Uterus (tissue), 3 donors: ENCODE measurements at regions not wholly inside any gene's neighbourhood (a gene's known extent, or its start where the extent isn't known, plus 50 kb on each side); places are given as distances from the start of the nearest gene placed in this dataset.

Experiments
- DNase-seq, 2 donors: peaks; one replicate each; pipeline ENCODE4 v3.0.0-alpha.2; 2019 to 2020
- H3K27ac ChIP-seq, 2 donors: fragments of 200-600 bp; sonication (generic); 1 replicate in 1 of 2; 2 replicates in 1 of 2; pipeline ENCODE4 v1.5.1; 2016 to 2018
- H3K27me3 ChIP-seq, 2 donors: fragments of 200-600 bp; sonication (generic); one replicate each; pipeline ENCODE4 v1.5.1; 2018 to 2019; ENCODE audit warnings: control low read depth in 1 of 2
- H3K36me3 ChIP-seq, 2 donors: fragments of 200-600 bp; sonication (generic); one replicate each; pipeline ENCODE4 v1.5.1; 2019; ENCODE audit warnings: control low read depth in 1 of 2
- H3K4me1 ChIP-seq, 2 donors: fragments of 200-600 bp; sonication (generic); one replicate each; pipeline ENCODE4 v1.5.1; 2018 to 2019; ENCODE audit warnings: control low read depth in 1 of 2
- H3K4me3 ChIP-seq, 2 donors: fragments of 200-600 bp; sonication (generic); 1 replicate in 1 of 2; 2 replicates in 1 of 2; pipeline ENCODE4 v1.5.1; 2018 to 2019; ENCODE audit warnings: mild to moderate bottlenecking in 1 of 2
- H3K9me3 ChIP-seq, 2 donors: fragments of 200-600 bp; sonication (generic); one replicate each; pipeline ENCODE4 v1.5.1; 2019; ENCODE audit warnings: control low read depth in 1 of 2
- CTCF ChIP-seq, 4 experiments: fragments of 200-600 bp in 2 of 4; fragments of 450-650 bp in 2 of 4; sonication (generic) in 2 of 4; IDR thresholded peaks; one replicate each; pipeline ENCODE4 v1.5.1; 2016 to 2019; ENCODE audit warnings: antibody characterized with exemption in 4 of 4, mild to moderate bottlenecking in 2 of 4, moderate library complexity in 1 of 4
- POLR2A ChIP-seq, 2 donors: fragments of 450-650 bp; IDR thresholded peaks; one replicate each; pipeline ENCODE4 v1.6.1; 2016; ENCODE audit warnings: antibody characterized with exemption in 2 of 2, mild to moderate bottlenecking in 1 of 2, moderate library complexity in 1 of 2
- intact Hi-C: fragments of 100-400 bp; cut with DNase I; formaldehyde crosslinking; loops from one replicate; pipeline ENCODE4 v1.15.1; 2023; ENCODE audit warnings: low total_unique reads
- donor health status: DM: yes; HTN: yes; CAD: no.

DNA sequence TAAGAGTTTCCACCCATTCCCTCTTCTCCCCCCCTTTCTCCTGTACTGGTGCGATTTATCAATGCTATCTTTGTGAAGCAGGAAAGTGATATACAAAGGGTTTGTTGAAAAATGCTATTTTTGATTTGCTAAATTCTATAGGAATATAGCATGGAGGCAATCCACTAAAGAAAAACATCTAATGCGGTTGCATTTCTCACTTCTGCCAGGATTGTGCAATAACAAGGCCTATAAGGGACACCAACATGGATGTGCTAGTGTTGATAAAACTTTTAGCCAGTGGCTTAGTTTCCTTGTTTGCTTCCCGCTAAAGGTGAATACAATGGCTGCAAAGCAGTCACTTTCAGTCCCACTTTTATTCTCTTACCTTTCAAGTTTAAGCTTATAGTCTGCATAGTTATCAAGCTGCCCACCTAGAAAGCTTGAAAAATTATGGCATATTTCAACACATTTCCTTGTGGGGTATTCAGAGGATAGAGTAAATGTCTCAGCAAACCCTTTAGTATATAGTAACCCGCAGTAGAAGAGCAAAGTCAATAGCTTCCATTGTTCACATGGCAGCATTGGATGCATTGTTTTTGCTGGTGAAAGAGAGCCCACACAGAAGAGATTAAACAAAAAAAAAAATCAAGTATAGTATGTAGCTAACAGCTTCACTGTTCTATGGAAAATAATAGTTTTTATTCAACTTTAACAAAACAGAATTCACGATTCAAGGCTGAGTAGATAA is 674.6 kb upstream of the SEMA6A start:
- no peaks in the 10 kb centered on the region for H3K9me3 ChIP-seq
- H3K4me1 ChIP-seq, result no peaks in the 10 kb centered on the region
- intact Hi-C loops, result no loop called here
- no peak for DNase-seq
- H3K27ac ChIP-seq, result no peak overlapping the region
- TF ChIP-seq POLR2A (IDR thresholded peaks at IDR 0.05) (no peak), CTCF (IDR thresholded peaks at IDR 0.05) (no peak)
- no peak overlapping the region for H3K4me3 ChIP-seq
- H3K36me3 ChIP-seq, result no peaks in the 10 kb centered on the region
- no peaks in the 10 kb centered on the region for H3K27me3 ChIP-seq

DNA sequence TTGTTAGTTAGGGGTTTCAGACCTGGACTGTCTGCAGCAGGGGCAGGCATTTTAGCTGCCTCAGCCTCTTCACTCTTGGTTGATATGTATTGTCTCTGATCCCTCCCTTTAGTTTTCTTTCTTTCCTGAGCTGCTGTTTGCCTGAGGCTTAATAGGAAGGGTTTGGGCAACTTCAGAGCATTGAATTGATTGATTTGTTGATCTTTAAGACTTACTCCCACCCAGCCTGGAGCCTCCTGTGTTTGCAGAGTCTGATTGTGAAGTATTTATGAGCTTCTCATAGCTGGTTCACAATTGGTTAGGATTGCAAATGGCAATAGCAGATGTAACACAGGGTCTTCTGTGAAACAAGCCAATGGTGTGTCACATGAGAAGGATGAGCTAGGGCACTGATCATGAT is 671.8 kb upstream of the SEMA6A start:
- H3K36me3 ChIP-seq, result no peaks in the 10 kb centered on the region
- no peaks in the 10 kb centered on the region for H3K27me3 ChIP-seq
- no peaks in the 10 kb centered on the region for H3K4me1 ChIP-seq
- H3K27ac ChIP-seq, result no peak overlapping the region
- no peak overlapping the region for H3K4me3 ChIP-seq
- no peak for DNase-seq
- H3K9me3 ChIP-seq, result no peaks in the 10 kb centered on the region
- intact Hi-C loops, result no loop called here
- TF ChIP-seq CTCF (IDR thresholded peaks at IDR 0.05) (no peak), POLR2A (IDR thresholded peaks at IDR 0.05) (no peak)

GRCh38 chr5:117245130-117245529 is 670.5 kb upstream of the SEMA6A start:
- no peak for TF ChIP-seq POLR2A (IDR thresholded peaks at IDR 0.05)
- no peak for TF ChIP-seq CTCF (IDR thresholded peaks at IDR 0.05)
- H3K4me3 ChIP-seq, result no peak overlapping the region
- no peaks in the 10 kb centered on the region for H3K9me3 ChIP-seq
- H3K36me3 ChIP-seq, result no peaks in the 10 kb centered on the region
- DNase-seq, result no peak
- H3K27me3 ChIP-seq, result no peaks in the 10 kb centered on the region
- H3K27ac ChIP-seq, result no peak overlapping the region
- intact Hi-C loops, result no loop called here
- no peaks in the 10 kb centered on the region for H3K4me1 ChIP-seq

DNA sequence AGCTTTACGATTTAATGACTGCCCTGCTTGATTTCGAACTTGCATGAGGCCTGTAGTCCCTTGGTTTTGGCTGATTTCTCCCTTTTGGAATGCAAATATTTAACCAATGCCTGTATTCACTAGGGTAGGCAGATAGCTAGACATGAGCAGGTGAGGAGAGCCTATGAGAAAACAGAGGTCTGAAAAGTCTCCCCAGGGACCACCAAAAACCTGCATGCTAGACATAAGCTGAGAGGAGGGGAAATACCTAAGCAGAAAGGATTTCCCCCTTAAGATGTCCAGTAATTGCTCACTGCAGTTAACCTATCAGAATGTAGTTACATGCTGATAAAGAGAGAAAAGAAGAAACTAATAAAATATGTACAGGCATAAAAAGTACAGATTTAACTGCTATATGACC is 667.4 kb upstream of the SEMA6A start:
- TF ChIP-seq POLR2A (IDR thresholded peaks at IDR 0.05) (no peak), CTCF (IDR thresholded peaks at IDR 0.05) (no peak)
- no peaks in the 10 kb centered on the region for H3K9me3 ChIP-seq
- no peaks in the 10 kb centered on the region for H3K36me3 ChIP-seq
- DNase-seq, result no peak
- no peaks in the 10 kb centered on the region for H3K4me1 ChIP-seq
- H3K27ac ChIP-seq, result no peak overlapping the region
- intact Hi-C loops, result no loop called here
- H3K4me3 ChIP-seq, result no peak overlapping the region
- no peaks in the 10 kb centered on the region for H3K27me3 ChIP-seq

DNA sequence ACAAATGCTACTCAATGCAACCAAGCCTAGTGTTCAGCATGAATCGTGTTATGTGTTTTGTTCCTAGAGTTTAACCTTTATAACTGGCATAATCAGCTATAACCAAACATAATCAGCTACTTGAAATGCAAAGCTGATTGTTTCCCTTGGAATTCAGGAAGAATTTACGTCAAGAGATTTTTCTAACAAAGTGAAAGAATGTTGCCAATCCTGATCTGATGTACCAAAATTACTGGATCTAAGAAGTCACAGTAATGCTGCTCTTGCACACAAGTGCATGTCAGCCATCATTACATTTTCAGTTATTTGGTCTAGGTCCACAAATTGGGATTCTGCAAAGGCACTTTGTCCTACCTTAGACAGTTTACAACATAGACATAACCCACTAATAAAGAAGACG is 662.3 kb upstream of the SEMA6A start:
- Histone ChIP-seq H3K27me3 (no peaks in the 10 kb centered on the region), H3K4me1 (no peaks in the 10 kb centered on the region), H3K36me3 (no peaks in the 10 kb centered on the region), H3K4me3 (no peak overlapping the region), H3K27ac (no peak overlapping the region), H3K9me3 (no peaks in the 10 kb centered on the region)
- intact Hi-C loops, result no loop called here
- no peak for TF ChIP-seq CTCF (IDR thresholded peaks at IDR 0.05)
- TF ChIP-seq POLR2A (IDR thresholded peaks at IDR 0.05), result no peak
- DNase-seq, result no peak
